ENCODE measurements at regions not wholly inside any gene's neighbourhood (a gene's known extent, or its start where the extent isn't known, plus 50 kb on each side); places are given as distances from the start of the nearest gene placed in this dataset.
A peak's percentile ranks its signal among the peaks of the same experiment; 100 is the strongest.

GRCh38 chr10:7507887-7508726 lies 97.3 kb upstream of the SFMBT2 start:
- DNase-seq (ENCODE audit: low read depth in 1 of 2, low spot score in 1 of 2), result no peak

GRCh38 chr10:7506571-7506970 lies 95.7 kb upstream of the SFMBT2 start:
- no peak for DNase-seq (ENCODE audit: low read depth in 1 of 2, low spot score in 1 of 2)

- DNase-seq (ENCODE audit: low read depth in 1 of 2, low spot score in 1 of 2), result no peak
Observed at GRCh38 chr10:7505196-7505595, 94.4 kb upstream of the SFMBT2 start.

GRCh38 chr10:7503190-7503589 lies 92.4 kb upstream of the SFMBT2 start:
- DNase-seq (ENCODE audit: low read depth in 1 of 2, low spot score in 1 of 2), result no peak

GRCh38 chr10:7501157-7501556 lies 90.3 kb upstream of the SFMBT2 start:
- no peak for DNase-seq (ENCODE audit: low read depth in 1 of 2, low spot score in 1 of 2)

- no peak for DNase-seq (ENCODE audit: low read depth in 1 of 2, low spot score in 1 of 2)
Observed at GRCh38 chr10:7498111-7498510, 87.3 kb upstream of the SFMBT2 start.

- DNase-seq (ENCODE audit: low read depth in 1 of 2, low spot score in 1 of 2), result no peak
Observed at GRCh38 chr10:7493996-7494395, 83.2 kb upstream of the SFMBT2 start.

GRCh38 chr10:7492660-7493046 lies 81.8 kb upstream of the SFMBT2 start:
- DNase-seq (ENCODE audit: low read depth in 1 of 2, low spot score in 1 of 2), result no peak

GRCh38 chr10:7491949-7492659 lies 81.3 kb upstream of the SFMBT2 start:
- no peak for DNase-seq (ENCODE audit: low read depth in 1 of 2, low spot score in 1 of 2)

- no peak for DNase-seq (ENCODE audit: low read depth in 1 of 2, low spot score in 1 of 2)
Observed at GRCh38 chr10:7491230-7491629, 80.4 kb upstream of the SFMBT2 start.

GRCh38 chr10:7488418-7488829 lies 77.6 kb upstream of the SFMBT2 start:
- DNase-seq (ENCODE audit: low read depth in 1 of 2, low spot score in 1 of 2), result no peak

- no peak for DNase-seq (ENCODE audit: low read depth in 1 of 2, low spot score in 1 of 2)
Observed at GRCh38 chr10:7487528-7487927, 76.7 kb upstream of the SFMBT2 start.

GRCh38 chr10:7486528-7486927 lies 75.7 kb upstream of the SFMBT2 start:
- DNase-seq (ENCODE audit: low read depth in 1 of 2, low spot score in 1 of 2), result no peak

- no peak for DNase-seq (ENCODE audit: low read depth in 1 of 2, low spot score in 1 of 2)
Observed at GRCh38 chr10:7485799-7486198, 75.0 kb upstream of the SFMBT2 start.

GRCh38 chr10:7485244-7485556 lies 74.4 kb upstream of the SFMBT2 start:
- DNase-seq (ENCODE audit: low read depth in 1 of 2, low spot score in 1 of 2), result no peak

GRCh38 chr10:7484456-7485243 lies 73.8 kb upstream of the SFMBT2 start:
- peak in 1 of 2 donors; percentile 23 for DNase-seq (ENCODE audit: low read depth in 1 of 2, low spot score in 1 of 2)

- DNase-seq (ENCODE audit: low read depth in 1 of 2, low spot score in 1 of 2), result no peak
Observed at GRCh38 chr10:7483848-7484247, 73.0 kb upstream of the SFMBT2 start.

- no peak for DNase-seq (ENCODE audit: low read depth in 1 of 2, low spot score in 1 of 2)
Observed at GRCh38 chr10:7482992-7483391, 72.2 kb upstream of the SFMBT2 start.

GRCh38 chr10:7481368-7481765 lies 70.5 kb upstream of the SFMBT2 start:
- DNase-seq (ENCODE audit: low read depth in 1 of 2, low spot score in 1 of 2), result no peak

- no peak for DNase-seq (ENCODE audit: low read depth in 1 of 2, low spot score in 1 of 2)
Observed at GRCh38 chr10:7480742-7481367, 70.0 kb upstream of the SFMBT2 start.

GRCh38 chr10:7479861-7480598 lies 69.2 kb upstream of the SFMBT2 start:
- no peak for DNase-seq (ENCODE audit: low read depth in 1 of 2, low spot score in 1 of 2)
